C4-2B (cell line): ENCODE measurements at regions not wholly inside any gene's neighbourhood (a gene's known extent, or its start where the extent isn't known, plus 50 kb on each side); places are given as distances from the start of the nearest gene placed in this dataset.

Source experiments
- ZFX ChIP-seq: fragments of 450-650 bp; IDR thresholded peaks from 2 replicates; pipeline ENCODE4 v1.6.1; 2017
- TF ChIP-seq, protein P1 (sequence below): fragments of 450-650 bp; conservative IDR thresholded peaks from 2 replicates; pipeline ENCODE4 v1.5.1; 2017; ENCODE audit warnings: mild to moderate bottlenecking

DNA sequence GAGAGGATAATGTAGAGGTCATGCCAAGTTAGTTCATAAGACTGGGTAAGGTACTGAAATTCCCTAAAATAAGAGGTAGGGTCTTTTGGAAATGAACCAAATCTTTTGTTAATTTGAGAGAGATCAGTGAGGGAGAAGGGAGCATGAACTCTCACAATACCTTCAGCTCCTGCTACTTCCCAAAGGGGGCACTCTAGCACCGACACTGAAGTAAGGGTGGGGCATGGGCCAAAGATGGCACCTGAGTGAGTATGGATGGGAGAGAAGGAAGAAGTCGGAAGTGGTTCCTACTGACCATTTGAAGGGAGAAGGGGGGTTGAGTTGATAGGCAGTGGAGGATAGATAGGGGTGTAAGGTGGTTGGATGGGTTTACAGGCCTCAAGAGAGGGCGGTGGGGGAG is 86.6 kb downstream of the ZNF737 start:
- TF ChIP-seq, protein P1, sequence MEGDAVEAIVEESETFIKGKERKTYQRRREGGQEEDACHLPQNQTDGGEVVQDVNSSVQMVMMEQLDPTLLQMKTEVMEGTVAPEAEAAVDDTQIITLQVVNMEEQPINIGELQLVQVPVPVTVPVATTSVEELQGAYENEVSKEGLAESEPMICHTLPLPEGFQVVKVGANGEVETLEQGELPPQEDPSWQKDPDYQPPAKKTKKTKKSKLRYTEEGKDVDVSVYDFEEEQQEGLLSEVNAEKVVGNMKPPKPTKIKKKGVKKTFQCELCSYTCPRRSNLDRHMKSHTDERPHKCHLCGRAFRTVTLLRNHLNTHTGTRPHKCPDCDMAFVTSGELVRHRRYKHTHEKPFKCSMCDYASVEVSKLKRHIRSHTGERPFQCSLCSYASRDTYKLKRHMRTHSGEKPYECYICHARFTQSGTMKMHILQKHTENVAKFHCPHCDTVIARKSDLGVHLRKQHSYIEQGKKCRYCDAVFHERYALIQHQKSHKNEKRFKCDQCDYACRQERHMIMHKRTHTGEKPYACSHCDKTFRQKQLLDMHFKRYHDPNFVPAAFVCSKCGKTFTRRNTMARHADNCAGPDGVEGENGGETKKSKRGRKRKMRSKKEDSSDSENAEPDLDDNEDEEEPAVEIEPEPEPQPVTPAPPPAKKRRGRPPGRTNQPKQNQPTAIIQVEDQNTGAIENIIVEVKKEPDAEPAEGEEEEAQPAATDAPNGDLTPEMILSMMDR = no peak
- no peak for TF ChIP-seq ZFX
